ENCODE measurements at regions not wholly inside any gene's neighbourhood (a gene's known extent, or its start where the extent isn't known, plus 50 kb on each side); places are given as distances from the start of the nearest gene placed in this dataset.

DNA sequence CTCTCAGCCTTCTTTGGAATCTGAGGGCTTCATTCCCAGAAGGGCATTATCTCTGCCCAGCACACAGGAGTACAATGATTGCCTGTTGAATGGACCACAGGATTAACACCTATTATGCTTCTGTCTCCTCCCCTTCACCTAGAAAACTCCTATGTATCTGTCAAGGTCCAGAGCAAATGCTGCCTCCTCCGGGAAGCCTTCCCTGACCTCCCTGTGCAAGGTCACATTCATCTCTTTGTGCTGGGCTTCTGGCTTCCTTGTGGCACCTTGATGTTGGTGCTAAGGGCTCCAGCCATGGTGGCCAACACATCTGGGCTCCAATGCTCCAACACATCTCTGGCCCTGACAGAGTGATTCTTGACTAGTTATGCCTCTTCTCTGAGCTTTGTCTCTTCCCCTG, 49.9 kb upstream of the ATP2B2 start:
- no peak for DNase-seq

DNA sequence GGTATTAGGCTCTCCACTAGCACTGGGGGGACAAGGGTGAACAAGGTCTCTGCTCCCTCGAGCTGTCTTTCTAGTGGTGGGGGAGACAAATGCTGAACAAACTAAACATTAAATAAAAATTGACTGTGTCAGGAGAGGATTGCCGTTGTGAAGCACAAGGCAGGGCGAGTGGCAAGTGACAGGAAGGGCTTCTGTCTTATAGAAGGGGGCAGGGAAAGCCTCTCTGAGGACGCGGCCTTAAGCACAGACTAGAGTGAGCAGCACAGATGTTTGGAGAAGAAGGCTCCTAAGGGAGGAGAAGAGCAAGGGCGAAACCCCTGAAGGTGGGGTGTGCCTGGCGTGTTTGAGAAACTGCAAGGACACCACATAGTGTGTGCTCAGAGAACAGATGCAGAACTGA, 50.9 kb upstream of the ATP2B2 start:
- no peak for DNase-seq

DNA sequence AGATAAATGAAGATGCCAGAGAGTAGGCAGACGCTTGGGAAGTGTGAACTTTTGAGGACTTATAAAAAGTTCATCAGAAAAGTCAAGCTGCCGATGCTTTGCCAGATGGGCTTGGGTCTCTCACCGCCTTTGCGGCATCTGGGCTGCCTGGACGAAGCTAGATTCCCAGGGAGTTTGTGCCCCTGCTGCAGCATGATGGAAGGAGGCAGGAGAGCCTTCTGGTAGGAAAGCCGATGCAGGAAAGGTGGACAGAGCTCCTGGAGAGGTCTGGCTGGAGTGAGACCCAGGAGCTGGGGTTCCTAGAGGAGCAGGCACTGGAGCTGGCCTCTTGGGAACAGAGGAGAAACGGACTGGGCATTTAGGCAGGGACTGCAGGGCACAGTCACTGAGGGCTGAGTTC, 51.9 kb upstream of the ATP2B2 start:
- no peak for DNase-seq

DNA sequence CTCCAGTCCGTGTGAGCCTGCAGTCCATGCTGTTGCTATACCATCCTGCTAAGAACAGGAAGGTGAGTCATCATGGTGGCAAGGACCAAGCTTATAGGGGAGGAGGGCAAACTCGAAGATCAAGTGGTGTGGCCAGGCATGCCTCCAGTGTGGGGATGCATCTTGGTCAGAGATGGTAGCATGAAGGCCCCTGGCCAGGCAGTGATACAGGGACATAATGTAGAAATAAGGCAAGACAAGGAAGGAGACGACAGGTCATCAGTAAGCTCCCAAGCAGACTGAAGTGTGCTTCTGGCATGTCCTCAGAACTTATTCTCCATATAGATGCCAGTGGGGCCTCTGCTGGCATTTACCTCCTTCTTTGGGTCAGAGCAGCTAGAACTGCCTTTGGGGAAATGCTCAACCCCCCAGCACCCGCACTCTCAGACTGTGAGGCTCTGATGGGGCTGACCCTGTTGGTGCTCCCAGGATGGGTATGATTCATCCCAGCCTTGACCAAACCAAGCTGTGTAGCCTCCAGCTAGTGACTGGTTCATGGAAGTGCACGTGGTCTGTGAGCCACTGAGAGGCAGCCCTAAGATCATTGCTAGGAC, 52.5 kb upstream of the ATP2B2 start:
- DNase-seq = no peak

DNA sequence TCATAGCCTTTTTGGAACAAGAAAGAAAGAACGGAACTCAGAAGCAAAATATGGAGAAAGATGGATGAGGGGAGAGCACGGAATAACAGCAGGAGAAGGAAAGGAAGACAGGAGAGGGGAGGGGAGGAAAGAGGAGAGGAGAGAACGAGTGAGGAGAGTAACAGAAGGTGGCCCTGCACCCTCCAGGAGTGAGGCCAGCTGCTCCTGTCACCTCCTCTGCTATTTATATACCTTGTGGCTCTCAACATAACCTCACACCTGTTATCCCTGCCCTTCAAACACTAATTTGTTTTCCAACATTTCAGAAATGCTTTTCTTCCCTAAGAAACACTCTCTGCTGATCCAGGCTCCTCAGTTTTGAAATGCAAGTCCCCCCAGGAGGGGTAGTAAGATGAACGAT, 53.4 kb upstream of the ATP2B2 start:
- no peak for DNase-seq

DNA sequence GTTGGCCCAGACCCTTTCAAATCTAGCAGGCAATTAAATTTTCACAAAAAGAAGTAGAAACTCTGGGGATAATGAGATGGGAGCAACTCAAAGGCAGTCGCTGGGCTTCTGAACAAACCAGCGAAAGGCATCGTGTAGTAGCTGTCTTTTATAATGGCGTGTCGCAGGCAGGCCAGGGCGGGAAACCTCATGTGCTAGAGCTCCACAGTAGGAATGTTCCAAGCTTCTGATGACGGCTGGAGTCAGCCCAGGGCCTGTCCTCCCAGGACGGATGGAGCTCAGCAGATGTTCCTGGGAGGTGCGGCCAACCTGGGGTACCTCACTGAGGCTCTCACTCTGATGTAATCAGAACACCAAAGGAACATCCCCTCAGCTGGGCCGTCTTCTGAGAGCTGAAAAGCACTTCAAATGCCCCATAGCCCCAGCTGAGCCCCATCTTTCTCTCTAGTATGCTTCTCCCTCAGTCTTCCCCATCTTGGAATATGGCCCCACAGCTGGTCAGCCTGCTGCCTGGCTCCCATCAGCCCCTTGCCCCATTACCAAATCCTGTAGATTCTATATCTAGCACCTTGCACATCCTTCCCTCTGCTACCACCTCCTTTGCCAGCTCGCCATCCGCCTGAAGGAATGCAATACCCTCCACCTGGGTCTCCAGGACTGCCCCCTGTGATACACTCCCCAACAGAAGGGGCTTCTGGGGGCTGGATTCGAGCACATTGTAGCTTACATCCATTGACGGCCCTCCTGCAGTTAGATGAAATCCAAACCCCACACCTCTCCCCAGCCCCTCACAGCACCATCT, 54.9 kb upstream of the ATP2B2 start:
- DNase-seq = no peak

DNA sequence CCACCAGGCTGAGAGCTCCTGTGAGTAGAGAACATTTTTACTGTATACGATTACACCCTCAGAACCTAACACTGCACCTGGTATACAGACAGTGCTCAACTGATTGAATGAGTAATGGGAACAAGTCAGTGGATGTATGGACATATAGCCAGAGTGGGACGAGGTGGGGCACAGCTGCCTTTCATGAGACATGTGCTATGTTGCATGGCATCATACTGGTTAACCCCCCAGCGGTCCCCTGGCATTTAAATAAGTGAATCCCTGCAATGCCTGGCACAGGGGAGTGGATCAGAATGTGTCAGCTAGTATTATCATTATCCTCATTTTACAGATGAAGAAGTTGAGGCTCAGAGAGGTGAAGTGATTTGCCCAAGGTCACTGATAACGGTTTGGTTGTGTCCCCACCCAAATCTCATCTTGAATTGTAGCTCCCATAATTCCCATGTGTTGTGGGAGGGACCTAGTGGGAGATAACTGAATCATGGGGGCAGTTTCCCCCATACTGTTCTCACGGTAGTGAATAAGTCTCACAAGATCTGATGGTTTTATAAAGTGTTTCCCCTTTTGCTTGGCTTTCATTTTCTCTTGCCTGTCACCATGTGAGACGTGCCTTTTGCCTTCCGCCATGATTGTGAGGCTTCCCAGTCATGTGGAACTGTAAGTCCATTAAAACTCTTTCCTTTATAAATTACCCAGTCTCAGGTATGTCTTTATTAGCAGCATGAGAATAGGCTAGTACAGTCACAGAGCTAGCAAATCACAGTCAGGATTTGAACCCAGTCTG, 56.0 kb upstream of the ATP2B2 start:
- no peak for DNase-seq

DNA sequence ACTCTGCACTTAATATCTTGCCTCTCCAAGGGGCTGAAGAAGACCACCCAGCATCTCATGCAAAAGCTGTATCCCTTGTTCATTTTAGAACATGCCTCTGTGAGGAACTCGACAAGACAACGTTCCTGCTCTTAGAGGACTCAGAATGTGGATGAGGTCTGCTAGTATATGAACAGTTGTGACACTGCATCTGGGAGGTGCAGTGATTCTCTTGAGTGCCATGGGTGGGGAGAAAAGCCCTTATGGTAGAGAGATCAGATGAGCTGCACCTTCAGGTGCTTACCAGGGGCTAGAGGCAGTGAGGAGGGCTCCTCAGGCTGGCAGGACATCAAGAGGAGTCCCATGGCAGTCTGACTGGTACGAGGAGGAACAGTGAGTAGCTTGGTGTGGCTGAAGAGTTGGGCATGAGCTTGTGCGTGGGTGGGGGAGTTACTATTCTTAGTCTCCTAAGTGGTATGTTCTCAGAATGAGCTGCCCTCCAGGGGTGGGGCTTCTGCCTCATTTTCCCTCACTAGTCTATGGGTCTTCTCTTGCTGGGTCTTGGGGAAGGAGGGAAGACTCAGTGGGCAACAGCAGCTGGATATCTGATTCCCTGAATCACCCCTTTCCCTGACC, 56.7 kb upstream of the ATP2B2 start:
- no peak for DNase-seq

DNA sequence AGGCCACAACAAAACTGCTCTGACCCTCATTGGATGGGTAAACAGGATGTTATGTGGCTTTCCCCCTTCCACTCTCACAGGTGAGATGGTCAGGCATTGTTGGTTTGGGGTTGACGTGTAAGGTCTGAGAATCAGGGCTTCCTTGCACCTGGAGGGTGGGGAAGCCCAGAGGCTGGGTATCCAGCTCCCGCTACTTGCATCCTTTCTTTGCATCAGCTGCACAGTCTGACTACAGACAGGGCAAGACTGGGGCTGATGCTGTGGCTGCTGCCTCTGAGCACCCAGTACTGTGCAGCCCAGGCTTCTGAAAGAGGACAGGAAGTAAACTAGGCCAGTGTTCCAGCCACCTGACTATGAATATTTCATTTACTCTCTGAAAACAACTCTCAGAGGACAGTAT, 58.0 kb upstream of the ATP2B2 start:
- DNase-seq = no peak

DNA sequence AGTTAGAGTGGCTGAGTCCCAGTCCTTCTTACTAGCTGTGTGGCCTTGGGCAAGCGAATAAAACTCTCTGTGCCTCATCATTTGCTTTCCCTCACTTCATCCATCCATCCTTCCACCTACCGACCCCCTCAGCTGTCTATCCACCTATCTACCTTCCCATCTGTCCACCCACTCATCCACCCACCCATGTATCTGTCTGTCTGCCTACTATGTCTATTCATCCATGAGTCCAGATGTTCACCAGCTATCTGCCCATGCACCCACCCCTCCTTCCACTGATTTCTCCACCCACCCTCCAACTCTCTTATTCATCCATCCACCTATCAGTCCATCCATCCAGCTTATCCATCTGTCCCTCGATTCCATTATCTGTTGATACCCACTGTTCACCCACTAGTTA, 60.4 kb upstream of the ATP2B2 start:
- DNase-seq = no peak

DNA sequence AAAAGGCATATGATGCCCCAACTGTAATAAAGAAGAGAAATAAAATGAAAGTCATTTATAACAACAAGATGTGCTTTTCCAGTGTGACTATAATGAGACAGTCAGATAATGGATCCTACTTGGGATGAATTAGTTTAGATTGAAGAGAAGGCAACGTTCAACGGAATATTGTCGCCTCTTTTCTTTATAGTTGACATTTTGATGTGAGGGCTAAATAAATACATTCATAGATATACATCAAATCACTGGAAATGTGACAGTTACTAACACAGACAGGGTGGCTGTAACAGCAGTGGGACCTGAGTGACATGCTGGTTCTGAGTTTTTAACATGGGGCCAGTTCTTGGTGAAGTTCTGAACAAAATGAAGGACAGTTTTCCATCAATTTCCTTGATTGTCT, 61.1 kb upstream of the ATP2B2 start:
- DNase-seq = no peak

DNA sequence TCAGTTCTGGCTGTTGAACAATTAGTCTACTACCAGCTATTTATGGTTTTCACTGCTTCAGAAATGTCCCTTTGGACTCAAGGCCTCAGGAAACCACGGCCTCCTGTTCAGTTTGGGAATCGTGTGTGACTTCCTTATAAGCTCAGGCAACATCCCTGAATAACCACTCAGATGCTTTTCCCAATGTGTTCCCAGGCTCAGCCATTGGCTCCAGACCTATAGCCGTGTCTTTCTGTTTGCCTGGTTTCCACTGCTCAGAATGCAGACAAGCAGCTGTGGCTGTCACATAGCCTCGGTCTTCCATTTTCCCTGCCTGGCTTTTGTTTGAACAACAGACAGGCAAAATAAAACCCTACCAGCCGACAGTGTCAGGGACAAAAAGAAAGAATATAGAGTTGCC, 63.2 kb upstream of the ATP2B2 start:
- no peak for DNase-seq

DNA sequence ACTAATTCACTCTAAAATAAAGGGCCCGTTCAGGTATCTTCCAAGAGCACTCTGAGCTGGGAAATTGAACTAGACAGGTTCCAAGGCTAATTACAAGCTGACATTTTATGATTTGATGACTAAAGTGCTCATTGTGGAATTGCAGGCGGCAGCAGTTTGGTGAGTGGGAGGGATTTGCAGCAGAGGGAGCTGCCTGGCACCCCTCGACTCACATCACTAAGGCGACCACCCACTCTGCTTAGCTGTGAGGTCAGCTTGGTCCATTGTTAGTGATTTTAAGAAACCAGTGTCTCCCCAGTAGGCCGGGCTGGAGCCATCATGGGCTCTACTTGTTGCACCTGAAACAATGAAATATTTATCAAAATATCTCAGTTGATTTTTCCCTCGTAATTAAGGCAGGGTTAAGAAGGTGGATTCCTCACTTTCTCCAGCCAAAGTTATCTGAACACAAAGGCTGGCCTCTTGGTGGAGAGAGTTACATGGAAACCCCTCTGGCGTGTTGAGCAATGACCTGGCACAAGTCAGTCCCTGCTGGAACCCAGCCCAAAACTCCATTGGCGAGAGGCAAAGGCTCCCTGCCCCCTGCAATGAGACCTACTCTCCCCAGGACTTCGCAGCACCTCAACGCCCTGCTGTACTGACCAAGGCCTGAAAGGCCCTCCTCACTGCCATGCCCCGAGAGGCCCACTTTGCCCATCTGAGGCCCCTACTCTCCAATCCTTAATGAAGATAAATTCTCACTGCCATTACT, 65.0 kb upstream of the ATP2B2 start:
- no peak for DNase-seq

DNA sequence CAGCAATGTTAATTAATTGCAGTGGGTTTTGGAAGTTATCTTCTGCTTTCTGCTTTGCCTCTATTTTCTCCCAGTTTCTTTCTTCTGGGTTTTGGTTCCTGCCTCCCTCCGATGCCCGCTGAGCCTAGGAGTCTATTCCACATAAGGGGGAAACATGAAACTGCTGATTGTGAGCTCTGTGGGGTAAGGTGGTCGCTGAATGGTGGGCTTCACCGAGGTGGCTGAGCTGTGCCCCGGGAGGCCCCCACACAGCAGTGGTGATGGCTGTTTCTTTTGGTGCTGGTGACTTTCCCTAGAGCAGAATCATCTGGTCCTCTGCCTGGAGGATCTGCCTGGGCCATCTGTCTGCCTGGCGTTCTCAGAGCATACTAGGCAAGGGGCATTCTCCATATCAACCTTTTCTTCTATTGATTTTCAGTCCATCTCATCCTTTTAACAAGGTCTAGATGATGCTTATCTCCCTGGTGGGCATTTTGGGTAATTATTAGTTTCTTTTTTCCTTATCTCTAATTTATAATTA, 68.8 kb upstream of the ATP2B2 start:
- DNase-seq = no peak

DNA sequence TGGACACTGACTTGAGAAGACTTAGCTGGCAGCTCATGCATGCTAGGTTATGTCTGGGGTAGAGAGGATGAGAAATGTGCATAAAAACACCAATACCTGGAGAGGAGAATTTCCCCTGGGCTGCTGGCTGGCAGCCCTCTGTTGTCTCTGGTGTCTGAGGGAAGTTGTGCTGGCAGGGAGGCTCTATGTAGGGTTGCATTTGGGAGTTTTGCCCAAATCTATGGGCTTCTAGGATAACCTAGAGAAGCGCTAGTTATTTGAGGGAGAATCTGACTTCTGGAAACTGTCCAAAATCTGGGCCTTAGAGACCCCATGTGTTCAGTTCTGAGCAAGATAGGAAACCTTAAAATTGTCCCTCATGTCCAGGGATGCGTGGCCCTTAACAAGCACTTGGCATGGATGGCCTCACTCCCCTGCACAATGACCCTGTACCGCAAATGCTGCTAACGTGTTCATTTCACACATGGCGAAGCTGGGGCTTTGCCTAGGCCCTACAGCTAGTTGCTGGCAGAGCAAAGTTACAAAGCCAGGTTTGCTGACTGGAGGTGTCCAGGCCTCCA, 70.3 kb upstream of the ATP2B2 start:
- no peak for DNase-seq

DNA sequence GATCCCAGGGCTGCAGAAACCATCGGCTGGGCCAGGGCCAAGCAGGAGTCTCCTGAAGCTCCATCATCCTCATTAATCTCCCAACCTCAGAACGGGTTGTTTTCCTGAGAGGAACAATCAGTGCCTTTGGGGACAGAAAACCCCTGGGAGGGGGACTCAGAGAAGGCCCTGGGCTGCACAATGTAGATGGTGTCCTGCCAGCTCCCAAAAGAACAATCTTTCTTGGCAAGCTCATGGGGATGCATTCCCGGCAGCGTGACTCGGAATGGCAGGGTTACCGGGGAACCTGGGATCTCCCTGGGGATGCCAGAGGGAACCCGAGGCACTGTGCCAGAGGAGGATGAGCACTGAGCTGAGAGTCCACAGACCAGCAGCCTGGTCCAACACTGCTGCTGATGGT, 72.1 kb upstream of the ATP2B2 start:
- no peak for DNase-seq

DNA sequence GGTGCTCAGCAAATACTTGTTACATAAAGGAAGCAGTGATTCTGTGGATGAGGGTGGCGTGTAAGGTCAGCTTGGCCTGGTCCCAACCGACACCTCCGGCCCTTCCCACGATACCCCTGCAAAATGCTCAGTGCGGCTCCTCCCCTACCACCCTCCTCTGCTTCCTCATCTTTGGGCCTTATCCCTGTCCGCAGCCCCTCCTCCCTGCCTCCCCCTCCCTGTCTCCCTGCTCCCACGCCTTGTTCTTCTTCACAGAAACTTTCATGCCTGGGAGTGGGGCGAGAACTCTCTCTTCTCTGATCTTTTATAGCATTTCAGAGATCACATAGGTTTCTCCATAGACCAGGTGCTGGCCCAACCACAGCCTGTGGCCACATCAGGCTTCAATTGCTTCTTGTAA, 75.0 kb upstream of the ATP2B2 start:
- no peak for DNase-seq

DNA sequence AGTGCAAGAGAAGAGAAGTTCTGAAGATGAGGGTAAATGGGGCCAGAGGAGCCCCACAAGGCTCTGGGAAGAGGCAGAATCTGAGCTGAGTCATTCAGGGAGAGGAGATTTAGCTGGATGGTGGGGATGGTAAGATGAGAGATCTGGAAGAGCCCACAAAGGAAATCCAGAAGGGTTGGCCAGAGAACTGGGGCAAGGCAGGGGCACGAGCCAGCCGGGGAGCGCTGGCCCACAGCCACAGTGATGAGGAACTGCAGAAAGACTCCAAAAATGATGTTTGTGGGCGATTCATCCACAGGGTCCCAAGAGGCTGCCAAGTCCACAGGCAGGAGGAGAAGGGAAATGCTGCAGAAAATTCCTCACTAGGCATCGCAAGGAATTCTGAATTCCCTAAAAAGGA, 75.9 kb upstream of the ATP2B2 start:
- no peak for DNase-seq

DNA sequence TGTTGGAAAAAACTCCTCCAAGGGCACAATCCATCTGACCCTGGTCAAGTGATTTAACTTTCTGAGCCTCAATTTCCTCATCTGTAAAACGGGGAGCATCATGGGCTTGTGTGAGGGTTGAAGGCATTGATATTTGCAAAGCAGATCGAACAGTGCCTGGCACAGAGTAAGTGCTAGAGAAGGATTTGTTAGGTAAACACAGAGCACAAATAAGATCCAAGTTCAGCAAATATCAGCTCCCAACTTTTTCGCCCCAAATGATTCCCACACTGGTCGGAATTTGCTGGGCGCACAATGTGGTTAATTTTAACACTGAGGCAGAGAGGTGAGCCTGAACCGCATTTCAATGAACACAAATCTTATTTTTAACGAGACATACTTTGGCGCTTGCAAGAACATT, 76.3 kb upstream of the ATP2B2 start:
- DNase-seq = no peak

DNA sequence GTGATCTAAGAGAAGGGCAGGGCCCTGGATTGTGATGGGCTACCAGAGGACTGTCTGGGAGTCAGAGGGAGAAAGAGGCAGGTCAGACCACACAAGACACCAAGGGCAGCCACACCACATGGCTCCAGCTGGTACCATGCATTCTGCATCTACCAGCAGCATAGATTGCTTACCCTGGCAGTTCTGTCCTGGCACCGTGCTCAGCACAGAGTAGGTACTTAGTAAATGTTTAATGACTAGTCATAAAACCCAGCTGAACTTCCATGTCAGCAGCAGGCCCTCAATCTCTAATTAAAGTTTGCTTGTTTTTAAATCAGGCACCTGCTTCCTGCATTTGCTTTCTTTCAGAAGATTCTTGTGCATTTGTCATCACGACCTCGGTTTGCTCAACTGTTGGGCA, 77.3 kb upstream of the ATP2B2 start:
- DNase-seq = no peak

DNA sequence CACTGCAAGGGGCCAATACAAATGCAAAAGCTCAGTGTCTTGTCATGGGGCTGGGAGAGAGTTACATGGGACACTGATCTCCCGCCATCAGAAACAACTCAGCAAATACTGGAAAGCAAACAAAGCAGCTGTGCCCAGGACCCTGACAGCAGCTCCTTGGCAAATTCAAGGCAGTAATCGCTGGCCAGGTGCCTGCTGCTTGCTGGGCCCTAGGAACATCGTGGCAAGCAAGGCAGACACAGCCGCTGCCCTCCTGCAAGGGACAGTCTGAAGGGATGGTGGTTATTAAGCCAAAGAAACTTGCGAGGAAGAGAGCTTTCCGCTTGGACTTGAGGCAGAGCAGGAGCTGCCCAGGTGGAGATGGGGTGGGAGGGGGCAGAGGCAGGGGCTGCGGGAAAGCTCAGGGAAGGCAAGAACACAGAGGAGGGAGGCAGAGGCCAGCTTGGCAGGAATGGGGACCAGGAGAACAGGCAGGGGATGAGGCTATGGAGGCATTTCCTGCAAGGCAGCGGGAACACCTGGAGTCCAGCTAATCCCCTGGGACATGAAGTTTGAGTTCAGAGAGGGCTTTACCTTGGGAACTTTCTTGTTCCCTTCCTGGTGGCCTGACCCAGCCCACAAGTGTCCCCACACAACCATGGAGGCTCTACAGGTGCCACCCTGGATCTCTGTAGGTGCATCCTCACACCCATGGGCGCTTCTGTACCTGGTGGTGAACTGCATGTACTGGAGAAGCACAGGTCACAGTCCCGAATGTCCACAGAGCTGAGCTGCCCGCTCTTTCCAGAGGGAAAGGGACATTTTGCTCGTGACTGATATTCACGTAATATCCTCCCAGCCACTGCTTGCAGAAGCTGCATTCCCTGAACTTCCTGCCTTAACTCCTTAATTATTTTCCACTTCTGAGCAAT, 78.7 kb upstream of the ATP2B2 start:
- DNase-seq = no peak
